Fibroblast of peridontal ligament (primary cell): ENCODE measurements at regions not wholly inside any gene's neighbourhood (a gene's known extent, or its start where the extent isn't known, plus 50 kb on each side); places are given as distances from the start of the nearest gene placed in this dataset.

ENCODE experiments used
- DNase-seq: peaks from one replicate; pipeline ENCODE4 v3.0.0-alpha.2; 2010; ENCODE audit errors: extremely low read depth

DNA sequence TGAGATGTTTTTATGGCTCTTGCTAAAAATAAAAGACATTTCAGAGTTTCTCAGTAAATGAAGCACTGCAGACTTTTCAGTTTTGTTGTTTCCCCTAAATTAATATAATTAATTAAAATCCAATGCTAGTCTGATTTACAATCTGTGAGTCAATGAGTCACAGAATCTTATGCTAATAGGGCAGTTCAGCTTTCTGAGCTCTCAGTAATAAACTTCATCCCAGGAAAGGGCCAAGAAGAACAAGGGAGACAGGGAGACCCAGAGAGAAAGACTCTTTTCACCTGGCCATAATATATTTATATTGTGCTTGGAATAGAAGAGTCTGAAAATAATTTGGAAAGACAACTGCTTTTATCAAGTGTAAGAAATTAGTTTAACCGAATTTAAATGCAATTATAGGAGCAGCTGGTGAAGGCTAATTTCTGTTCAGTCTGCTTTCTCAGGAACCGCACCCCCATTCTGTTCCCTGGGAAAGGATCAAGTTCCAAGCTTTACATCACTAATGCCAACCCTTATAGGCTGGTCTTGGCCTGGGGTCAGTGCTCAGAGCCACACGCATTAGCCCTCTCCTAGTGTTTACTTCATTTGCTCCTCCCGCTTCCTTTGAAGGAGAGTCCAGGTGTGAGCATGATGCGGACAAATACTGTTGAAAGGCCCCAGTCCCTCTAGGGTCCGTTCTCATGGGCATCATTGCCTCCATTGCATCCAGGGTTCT is 145.6 kb downstream of the ZBTB18 start:
- DNase-seq = no peak

DNA sequence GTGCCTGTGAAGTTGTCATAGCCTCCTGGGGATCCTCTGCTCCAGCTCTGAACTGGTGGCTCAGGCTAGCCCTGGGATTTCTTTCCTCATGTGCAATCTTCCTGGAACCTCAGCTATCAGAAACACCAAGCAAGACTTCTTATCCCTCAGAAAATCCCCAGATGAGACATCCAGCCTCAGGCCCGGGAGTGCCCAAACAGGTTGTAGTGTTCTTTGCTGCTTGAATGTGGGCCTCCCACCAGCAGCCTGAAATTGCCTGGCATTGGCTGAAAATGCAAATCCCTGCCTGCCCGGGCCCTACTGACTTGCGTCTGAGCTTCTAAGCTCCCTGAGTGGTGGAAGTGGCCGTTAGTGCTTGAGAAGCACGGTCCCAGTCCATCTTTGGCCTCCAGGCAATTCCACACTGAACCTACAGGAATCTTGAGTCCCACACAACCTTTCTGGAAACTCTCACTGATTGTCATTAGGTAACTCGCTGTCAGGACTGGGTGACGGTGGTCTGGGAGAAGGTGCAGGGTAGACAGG is 146.8 kb downstream of the ZBTB18 start:
- no peak for DNase-seq

GRCh38 chr1:244199902-244200301 is 148.8 kb downstream of the ZBTB18 start:
- no peak for DNase-seq

GRCh38 chr1:244200596-244200995 is 149.5 kb downstream of the ZBTB18 start:
- DNase-seq = no peak

DNA sequence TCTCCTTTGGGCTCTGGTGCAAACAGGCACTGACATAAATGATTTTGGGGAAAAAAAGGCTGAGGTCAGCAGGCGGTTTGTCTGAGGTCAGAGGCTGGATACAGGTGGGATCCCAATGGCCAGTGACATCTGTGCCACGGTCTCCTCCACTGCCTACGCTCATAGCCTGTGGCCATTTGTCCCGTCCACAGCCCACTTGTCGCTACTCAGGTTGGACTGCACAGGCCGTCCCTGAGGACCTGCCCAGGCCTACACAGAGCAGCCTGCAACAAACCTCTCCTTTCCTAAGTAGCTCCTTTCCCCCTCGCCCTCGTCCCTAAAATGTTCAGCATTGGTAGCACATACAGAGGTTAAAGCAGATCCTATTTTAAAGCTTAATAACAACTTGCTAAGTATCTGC is 150.7 kb downstream of the ZBTB18 start:
- no peak for DNase-seq

GRCh38 chr1:244204004-244204403 is 152.9 kb downstream of the ZBTB18 start:
- no peak for DNase-seq

- DNase-seq = no peak
Measured at GRCh38 chr1:244205171-244205570, 154.1 kb downstream of the ZBTB18 start.

GRCh38 chr1:244205906-244206305 is 154.8 kb downstream of the ZBTB18 start:
- no peak for DNase-seq

GRCh38 chr1:244207042-244207934 is 156.2 kb downstream of the ZBTB18 start:
- peak; percentile 68 for DNase-seq

- DNase-seq = no peak
Measured at GRCh38 chr1:244207935-244208244, 156.8 kb downstream of the ZBTB18 start.

DNA sequence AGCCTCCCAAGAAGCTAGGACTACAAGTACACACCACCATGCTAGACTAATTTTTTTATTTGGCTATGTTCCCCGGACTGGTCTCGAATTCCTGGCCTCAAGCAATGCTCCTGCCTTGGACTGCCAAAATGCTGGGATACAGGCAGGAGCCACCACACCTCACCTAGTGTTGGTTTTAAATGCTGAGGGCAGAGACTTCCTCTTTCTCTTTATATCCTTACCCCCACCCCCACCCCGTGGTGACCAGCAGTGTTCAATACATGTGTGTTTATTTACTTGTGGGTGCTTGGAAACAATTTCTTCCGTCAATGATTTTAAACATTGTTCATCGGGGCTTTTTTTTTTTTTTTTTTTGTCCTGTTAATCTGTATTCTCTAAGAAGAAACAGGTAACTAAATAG is 158.9 kb downstream of the ZBTB18 start:
- DNase-seq = no peak

DNA sequence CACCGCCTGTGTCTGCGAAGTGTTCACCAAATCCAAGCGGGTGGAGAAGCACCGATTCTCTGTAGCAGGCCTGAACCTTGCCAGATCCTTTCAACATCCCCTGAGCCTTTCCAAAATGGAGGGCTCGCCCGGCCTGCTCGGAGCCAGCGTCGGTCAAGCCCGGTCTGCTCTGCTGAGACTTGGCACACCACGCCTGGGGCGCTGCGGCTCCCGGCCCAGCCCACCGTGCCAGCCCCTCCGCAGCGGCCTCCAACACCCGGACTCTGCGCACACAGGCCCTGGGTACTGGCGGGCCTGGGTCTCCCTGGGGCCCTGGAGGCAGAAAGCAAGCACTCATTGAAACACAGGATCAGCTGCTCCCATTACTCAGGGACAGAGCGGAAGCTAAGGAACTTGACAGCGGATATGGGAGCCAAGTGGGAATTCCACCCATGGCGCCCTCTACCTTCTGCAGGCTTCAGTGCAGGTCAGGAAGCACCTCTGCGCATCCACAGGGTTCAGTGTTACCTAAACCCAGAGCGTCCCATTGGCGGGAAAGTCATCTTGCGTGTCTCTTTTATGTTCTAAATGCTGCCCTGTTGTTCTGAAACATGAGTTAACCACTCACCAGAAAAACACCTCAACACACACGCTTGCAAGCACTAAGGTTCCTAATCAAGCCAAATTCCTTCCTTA is 159.9 kb downstream of the ZBTB18 start:
- no peak for DNase-seq

DNA sequence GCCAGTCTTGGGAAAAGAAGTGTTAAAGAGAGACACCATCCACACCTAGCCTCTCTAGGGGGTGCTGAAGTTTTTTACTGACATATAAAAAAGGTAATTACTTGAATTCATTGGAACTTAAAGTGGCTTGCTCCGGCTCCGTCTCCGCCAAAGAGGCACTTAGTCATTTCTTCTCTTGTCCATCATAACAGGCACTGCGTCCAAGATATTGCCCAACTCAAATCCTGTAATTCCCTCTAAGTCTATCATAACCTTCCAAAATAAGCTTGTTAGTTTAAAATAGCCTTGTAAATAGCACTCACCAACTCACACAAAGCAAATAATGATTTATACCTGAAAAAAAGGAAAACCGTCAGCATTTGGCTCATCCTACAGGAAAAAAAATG is 160.5 kb downstream of the ZBTB18 start:
- peak; percentile 38 for DNase-seq

DNA sequence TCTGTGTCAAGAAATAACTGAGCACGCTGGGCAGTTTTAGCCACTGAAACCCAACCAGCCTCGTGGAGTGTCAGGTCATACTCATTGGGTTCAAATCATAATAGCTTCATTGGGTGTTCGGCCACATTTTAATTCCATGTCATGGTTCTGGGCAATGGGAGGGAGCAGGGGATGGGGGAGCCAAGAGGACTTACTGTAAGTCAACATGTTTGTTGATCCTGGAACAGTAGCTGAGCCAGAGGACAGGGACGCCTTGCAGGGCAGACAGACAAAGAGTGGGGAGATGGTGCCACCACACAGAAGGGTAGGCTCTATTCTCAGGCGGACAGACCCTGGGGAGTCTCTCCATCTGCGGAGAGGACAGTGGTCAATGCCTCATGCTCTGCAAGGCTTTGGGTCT is 161.1 kb downstream of the ZBTB18 start:
- DNase-seq = no peak

GRCh38 chr1:244212797-244213475 is 161.9 kb downstream of the ZBTB18 start:
- no peak for DNase-seq

GRCh38 chr1:244214009-244214967 is 163.2 kb downstream of the ZBTB18 start:
- DNase-seq = peak; percentile 98

- DNase-seq = no peak
Measured at GRCh38 chr1:244216836-244217235, 165.8 kb downstream of the ZBTB18 start.

- DNase-seq = no peak
Measured at GRCh38 chr1:244217711-244218110, 166.6 kb downstream of the ZBTB18 start.

GRCh38 chr1:244218220-244218619 is 167.1 kb downstream of the ZBTB18 start:
- DNase-seq = no peak

GRCh38 chr1:244219149-244219548 is 168.1 kb downstream of the ZBTB18 start:
- no peak for DNase-seq

- DNase-seq = no peak
Measured at GRCh38 chr1:244219802-244220201, 168.7 kb downstream of the ZBTB18 start.
